Upper lobe of left lung (tissue), 6 donors: ENCODE measurements at regions not wholly inside any gene's neighbourhood (a gene's known extent, or its start where the extent isn't known, plus 50 kb on each side); places are given as distances from the start of the nearest gene placed in this dataset.

Experiments
- ATAC-seq, 2 donors: fragments of 200-7000 bp; cut with Tn5 transposase; one replicate each; pipeline ENCODE4 v1.9.1; 2022; ENCODE audit warnings: mild to moderate bottlenecking in 2 of 2, moderate library complexity in 2 of 2; ENCODE audit not compliant: low FRiP score in 2 of 2
- DNase-seq, 2 donors: peaks; one replicate each; pipeline ENCODE4 v3.0.0-alpha.2; 2019 to 2020
- H3K27ac ChIP-seq, 4 donors: fragments of 200-600 bp; sonication (generic); one replicate each; pipeline ENCODE4 v1.5.1; 2016 to 2019
- H3K27me3 ChIP-seq, 4 donors: fragments of 200-600 bp; sonication (generic); one replicate each; pipeline ENCODE4 v1.5.1; 2017 to 2019
- H3K36me3 ChIP-seq, 4 donors: fragments of 200-600 bp; sonication (generic); one replicate each; pipeline ENCODE4 v1.5.1; 2016 to 2019
- H3K4me1 ChIP-seq, 4 donors: fragments of 200-600 bp; sonication (generic); one replicate each; pipeline ENCODE4 v1.5.1; 2018 to 2019
- H3K4me3 ChIP-seq, 4 donors: fragments of 200-600 bp; sonication (generic); one replicate each; pipeline ENCODE4 v1.5.1; 2017 to 2019; ENCODE audit warnings: mild to moderate bottlenecking in 2 of 4, moderate library complexity in 1 of 4
- H3K9me3 ChIP-seq, 4 donors: fragments of 200-600 bp; sonication (generic); one replicate each; pipeline ENCODE4 v1.5.1; 2018 to 2019
- CTCF ChIP-seq, 6 experiments: fragments of 450-650 bp in 4 of 6; fragments of 200-600 bp in 2 of 6; sonication (generic) in 2 of 6; IDR thresholded peaks; one replicate each; pipeline ENCODE4 v1.5.1; 2016 to 2019; ENCODE audit warnings: antibody characterized with exemption in 6 of 6
- EP300 ChIP-seq, 4 donors: sonication (generic); formaldehyde crosslinking; IDR thresholded peaks; one replicate each; pipeline ENCODE4 v1.5.1; 2017; ENCODE audit warnings: antibody characterized with exemption in 4 of 4, control low read depth in 2 of 4
- POLR2A ChIP-seq, 4 donors: fragments of 450-650 bp; IDR thresholded peaks; one replicate each; pipeline ENCODE4 v1.5.1; 2016 to 2017; ENCODE audit warnings: antibody characterized with exemption in 4 of 4, mild to moderate bottlenecking in 2 of 4
- POLR2AphosphoS5 ChIP-seq, 2 donors: sonication (generic); formaldehyde crosslinking; IDR thresholded peaks; one replicate each; pipeline ENCODE4 v1.5.1; 2017; ENCODE audit warnings: antibody characterized with exemption in 2 of 2
- WGBS, 2 donors: methylation state at CpG; one replicate each; pipeline ENCODE4 v1.1.5; 2017 to 2018; 5-methylcytosine and 5-hydroxymethylcytosine counted together
- donor health status: DM: no; HTN: no; CAD: no; lungs with moderate emphysema.
- donor health status: DM: no; HTN: yes; CAD: no; lungs with severe emphysema.

GRCh38 chr4:138659812-138660316 lies 355.7 kb upstream of the NOCT start:
- no peaks in the 10 kb centered on the region for H3K9me3 ChIP-seq
- DNase-seq (no peak), ATAC-seq (no peak)
- TF ChIP-seq POLR2A (IDR thresholded peaks at IDR 0.05), result no peak
- TF ChIP-seq CTCF (IDR thresholded peaks at IDR 0.05), result no peak
- TF ChIP-seq POLR2AphosphoS5 (IDR thresholded peaks at IDR 0.05), result no peak
- TF ChIP-seq EP300 (IDR thresholded peaks at IDR 0.05), result no peak
- no peak overlapping the region for H3K4me3 ChIP-seq
- no peaks in the 10 kb centered on the region for H3K36me3 ChIP-seq
- H3K27ac ChIP-seq, result no peak overlapping the region
- H3K4me1 ChIP-seq, result no peaks in the 10 kb centered on the region
- WGBS, 2 donors, result 88 to 89% methylated on average over 6 of the region's 6 CpGs
- no peaks in the 10 kb centered on the region for H3K27me3 ChIP-seq

- DNase-seq, result no peak
- WGBS, 2 donors, result 67 to 69% methylated on average over 11 of the region's 11 CpGs
- Histone ChIP-seq H3K4me1 (no peaks in the 10 kb centered on the region), H3K4me3 (no peak overlapping the region), H3K9me3 (no peaks in the 10 kb centered on the region), H3K36me3 (no peaks in the 10 kb centered on the region), H3K27me3 (no peaks in the 10 kb centered on the region), H3K27ac (no peak overlapping the region)
- no peak for ATAC-seq
- TF ChIP-seq EP300 (IDR thresholded peaks at IDR 0.05), result no peak
- no peak for TF ChIP-seq POLR2A (IDR thresholded peaks at IDR 0.05)
- TF ChIP-seq POLR2AphosphoS5 (IDR thresholded peaks at IDR 0.05), result no peak
- TF ChIP-seq CTCF (IDR thresholded peaks at IDR 0.05), result no peak
These were observed 356.4 kb upstream of the NOCT start for GRCh38 chr4:138659037-138659811.

- H3K36me3 ChIP-seq, result no peaks in the 10 kb centered on the region
- TF ChIP-seq CTCF (IDR thresholded peaks at IDR 0.05) (no peak), POLR2AphosphoS5 (IDR thresholded peaks at IDR 0.05) (no peak), POLR2A (IDR thresholded peaks at IDR 0.05) (no peak), EP300 (IDR thresholded peaks at IDR 0.05) (no peak)
- no peaks in the 10 kb centered on the region for H3K4me1 ChIP-seq
- no peaks in the 10 kb centered on the region for H3K9me3 ChIP-seq
- H3K27ac ChIP-seq, result no peak overlapping the region
- H3K27me3 ChIP-seq, result no peaks in the 10 kb centered on the region
- ATAC-seq (no peak), DNase-seq (no peak)
- no peak overlapping the region for H3K4me3 ChIP-seq
- WGBS, 2 donors, result 43 to 59% methylated on average over 2 of the region's 2 CpGs
These were observed 357.1 kb upstream of the NOCT start for GRCh38 chr4:138658518-138658917.

- WGBS, 2 donors, result 84 to 88% methylated on average over 3 of the region's 3 CpGs
These were observed 358.6 kb upstream of the NOCT start for GRCh38 chr4:138656990-138657389.

More at GRCh38 chr4:138656990-138657389, 358.6 kb upstream of the NOCT start:
- no peak for ATAC-seq
- Histone ChIP-seq H3K4me1 (no peaks in the 10 kb centered on the region), H3K9me3 (no peaks in the 10 kb centered on the region), H3K36me3 (no peaks in the 10 kb centered on the region), H3K27ac (no peak overlapping the region), H3K4me3 (no peak overlapping the region), H3K27me3 (no peaks in the 10 kb centered on the region)
- TF ChIP-seq EP300 (IDR thresholded peaks at IDR 0.05) (no peak), POLR2A (IDR thresholded peaks at IDR 0.05) (no peak), CTCF (IDR thresholded peaks at IDR 0.05) (no peak), POLR2AphosphoS5 (IDR thresholded peaks at IDR 0.05) (no peak)
- no peak for DNase-seq
